ENCODE measurements at regions not wholly inside any gene's neighbourhood (a gene's known extent, or its start where the extent isn't known, plus 50 kb on each side); places are given as distances from the start of the nearest gene placed in this dataset.

GRCh38 chr3:115498898-115499297 lies 124.4 kb upstream of the GAP43 start:
- TF ChIP-seq CTCF (IDR thresholded peaks at IDR 0.05; ENCODE audit: low read depth, low read length), result no peak
- no peak for DNase-seq (ENCODE audit: extremely low read depth, low read depth)

- DNase-seq (ENCODE audit: extremely low read depth, low read depth), result no peak
- TF ChIP-seq CTCF (IDR thresholded peaks at IDR 0.05; ENCODE audit: low read depth, low read length), result no peak
These were observed 123.6 kb upstream of the GAP43 start for GRCh38 chr3:115499666-115500065.

- TF ChIP-seq CTCF (IDR thresholded peaks at IDR 0.05; ENCODE audit: low read depth, low read length), result no peak
- DNase-seq (ENCODE audit: extremely low read depth, low read depth), result no peak
These were observed 122.5 kb upstream of the GAP43 start for GRCh38 chr3:115500795-115501194.

GRCh38 chr3:115502128-115502527 lies 121.2 kb upstream of the GAP43 start:
- no peak for DNase-seq (ENCODE audit: extremely low read depth, low read depth)
- TF ChIP-seq CTCF (IDR thresholded peaks at IDR 0.05; ENCODE audit: low read depth, low read length), result no peak

GRCh38 chr3:115503394-115503793 lies 119.9 kb upstream of the GAP43 start:
- TF ChIP-seq CTCF (IDR thresholded peaks at IDR 0.05; ENCODE audit: low read depth, low read length), result no peak

GRCh38 chr3:115508562-115508961 lies 114.7 kb upstream of the GAP43 start:
- DNase-seq (ENCODE audit: extremely low read depth, low read depth), result no peak
- no peak for TF ChIP-seq CTCF (IDR thresholded peaks at IDR 0.05; ENCODE audit: low read depth, low read length)

More at GRCh38 chr3:115503394-115503793, 119.9 kb upstream of the GAP43 start:
- no peak for DNase-seq (ENCODE audit: extremely low read depth, low read depth)

- TF ChIP-seq CTCF (IDR thresholded peaks at IDR 0.05; ENCODE audit: low read depth, low read length), result no peak
- no peak for DNase-seq (ENCODE audit: extremely low read depth, low read depth)
These were observed 110.5 kb upstream of the GAP43 start for GRCh38 chr3:115512565-115513415.

Measured in AG09319 (cell line).